ENCODE measurements at regions not wholly inside any gene's neighbourhood (a gene's known extent, or its start where the extent isn't known, plus 50 kb on each side); places are given as distances from the start of the nearest gene placed in this dataset.

DNA sequence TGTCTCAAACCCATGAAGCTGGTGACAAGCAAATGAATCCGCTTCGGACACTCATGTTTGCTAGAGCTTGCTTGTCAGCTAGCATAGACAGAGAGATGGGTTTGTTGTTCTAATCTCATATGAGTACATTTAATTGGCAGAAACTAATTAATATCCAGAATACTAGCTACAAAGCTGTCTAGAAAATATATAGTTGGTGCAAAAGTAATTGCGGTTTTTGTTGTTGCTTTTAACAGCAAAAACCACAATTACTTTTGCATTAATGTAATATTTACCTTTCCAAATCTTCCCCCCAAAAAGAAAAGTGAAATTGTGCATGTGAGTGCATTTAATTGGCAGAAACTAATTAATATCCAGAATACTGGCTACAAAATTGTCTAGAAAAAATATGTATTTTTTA lies 1115.2 kb downstream of the TDRD15 start:
- TF ChIP-seq, protein P1, sequence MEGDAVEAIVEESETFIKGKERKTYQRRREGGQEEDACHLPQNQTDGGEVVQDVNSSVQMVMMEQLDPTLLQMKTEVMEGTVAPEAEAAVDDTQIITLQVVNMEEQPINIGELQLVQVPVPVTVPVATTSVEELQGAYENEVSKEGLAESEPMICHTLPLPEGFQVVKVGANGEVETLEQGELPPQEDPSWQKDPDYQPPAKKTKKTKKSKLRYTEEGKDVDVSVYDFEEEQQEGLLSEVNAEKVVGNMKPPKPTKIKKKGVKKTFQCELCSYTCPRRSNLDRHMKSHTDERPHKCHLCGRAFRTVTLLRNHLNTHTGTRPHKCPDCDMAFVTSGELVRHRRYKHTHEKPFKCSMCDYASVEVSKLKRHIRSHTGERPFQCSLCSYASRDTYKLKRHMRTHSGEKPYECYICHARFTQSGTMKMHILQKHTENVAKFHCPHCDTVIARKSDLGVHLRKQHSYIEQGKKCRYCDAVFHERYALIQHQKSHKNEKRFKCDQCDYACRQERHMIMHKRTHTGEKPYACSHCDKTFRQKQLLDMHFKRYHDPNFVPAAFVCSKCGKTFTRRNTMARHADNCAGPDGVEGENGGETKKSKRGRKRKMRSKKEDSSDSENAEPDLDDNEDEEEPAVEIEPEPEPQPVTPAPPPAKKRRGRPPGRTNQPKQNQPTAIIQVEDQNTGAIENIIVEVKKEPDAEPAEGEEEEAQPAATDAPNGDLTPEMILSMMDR (IDR thresholded peaks at IDR 0.05) = no peak
- no peak for TF ChIP-seq POLR2AphosphoS5 (IDR thresholded peaks at IDR 0.05; ENCODE audit: low read depth, low read length)

All from Panc1 (cell line).